ENCODE measurements at regions not wholly inside any gene's neighbourhood (a gene's known extent, or its start where the extent isn't known, plus 50 kb on each side); places are given as distances from the start of the nearest gene placed in this dataset.
"Not testable (repeated sequence)": the region's sequence is repeated elsewhere in the genome, so short reads cannot be mapped to it uniquely, and the experiment has no call there.

- TF ChIP-seq CTCF (IDR thresholded peaks at IDR 0.05; ENCODE audit: extremely low read depth, missing control alignments) = no peak
- no peak for DNase-seq (ENCODE audit: low spot score)
Measured at GRCh38 chr2:155517362-155517761, 815.2 kb downstream of the NR4A2 start.

- TF ChIP-seq CTCF (IDR thresholded peaks at IDR 0.05; ENCODE audit: extremely low read depth, missing control alignments) = no peak
Measured at GRCh38 chr2:155513248-155513647, 814.8 kb downstream of the KCNJ3 start.

GRCh38 chr2:155502766-155503165 lies 804.3 kb downstream of the KCNJ3 start:
- no peak for DNase-seq (ENCODE audit: low spot score)
- no peak for TF ChIP-seq CTCF (IDR thresholded peaks at IDR 0.05; ENCODE audit: extremely low read depth, missing control alignments)

More at GRCh38 chr2:155513248-155513647, 814.8 kb downstream of the KCNJ3 start:
- no peak for DNase-seq (ENCODE audit: low spot score)

- TF ChIP-seq CTCF (IDR thresholded peaks at IDR 0.05; ENCODE audit: extremely low read depth, missing control alignments) = no peak
- no peak for DNase-seq (ENCODE audit: low spot score)
Measured at GRCh38 chr2:155498106-155498505, 799.6 kb downstream of the KCNJ3 start.

- DNase-seq (ENCODE audit: low spot score) = no peak
- TF ChIP-seq CTCF (IDR thresholded peaks at IDR 0.05; ENCODE audit: extremely low read depth, missing control alignments) = no peak
Measured at GRCh38 chr2:155494744-155495143, 796.2 kb downstream of the KCNJ3 start.

- DNase-seq (ENCODE audit: low spot score) = no peak
- no peak for TF ChIP-seq CTCF (IDR thresholded peaks at IDR 0.05; ENCODE audit: extremely low read depth, missing control alignments)
Measured at GRCh38 chr2:155485141-155485842, 786.8 kb downstream of the KCNJ3 start.

GRCh38 chr2:155481141-155481540 lies 782.6 kb downstream of the KCNJ3 start:
- no peak for DNase-seq (ENCODE audit: low spot score)
- TF ChIP-seq CTCF (IDR thresholded peaks at IDR 0.05; ENCODE audit: extremely low read depth, missing control alignments) = no peak

GRCh38 chr2:155472018-155472417 lies 773.5 kb downstream of the KCNJ3 start:
- not testable (repeated sequence) for DNase-seq (ENCODE audit: low spot score)

Measured in GM20000 (cell line).